Nephron progenitor cell (in vitro differentiated cells): ENCODE measurements at regions not wholly inside any gene's neighbourhood (a gene's known extent, or its start where the extent isn't known, plus 50 kb on each side); places are given as distances from the start of the nearest gene placed in this dataset.

Source experiments
- DNase-seq: peaks from one replicate; pipeline ENCODE4 v3.0.0; 2021
- H3K27ac Mint-ChIP-seq: 2 replicates; pipeline ENCODE4 v1.8.0; 2021; ENCODE audit warnings: mild to moderate bottlenecking, moderate library complexity, mixed read lengths
- H3K27me3 Mint-ChIP-seq: 2 replicates; pipeline ENCODE4 v1.8.0; 2021; ENCODE audit warnings: mild to moderate bottlenecking, low read depth, mixed read lengths; ENCODE audit not compliant: poor library complexity
- H3K36me3 Mint-ChIP-seq: 2 replicates; pipeline ENCODE4 v1.8.0; 2021; ENCODE audit warnings: low read depth, mixed read lengths
- H3K4me1 Mint-ChIP-seq: 2 replicates; pipeline ENCODE4 v1.8.0; 2021; ENCODE audit warnings: mixed read lengths
- H3K4me3 Mint-ChIP-seq: 2 replicates; pipeline ENCODE4 v1.8.0; 2021; ENCODE audit warnings: mild to moderate bottlenecking, moderate library complexity, mixed read lengths
- H3K9me3 Mint-ChIP-seq: 2 replicates; pipeline ENCODE4 v1.8.0; 2021; ENCODE audit warnings: mild to moderate bottlenecking, moderate library complexity, mixed read lengths
- CTCF ChIP-seq: fragments of 200-600 bp; sonication (generic); IDR thresholded peaks from 2 replicates; pipeline ENCODE4 v1.5.0; 2021; ENCODE audit warnings: antibody characterized with exemption

GRCh38 chr2:103284750-103285149 is 522.9 kb downstream of the TMEM182 start:
- TF ChIP-seq CTCF: no peak
- no peaks in the 10 kb centered on the region for H3K36me3 Mint-ChIP-seq
- no peak for DNase-seq
- H3K9me3 Mint-ChIP-seq: no peaks in the 10 kb centered on the region
- H3K27ac Mint-ChIP-seq: no peak overlapping the region
- peaks cover 42% of the 10 kb centered on the region for H3K4me1 Mint-ChIP-seq
- H3K27me3 Mint-ChIP-seq: peaks cover 9% of the 10 kb centered on the region
- H3K4me3 Mint-ChIP-seq: no peak overlapping the region

GRCh38 chr2:103285354-103285753 is 523.5 kb downstream of the TMEM182 start:
- no peak for TF ChIP-seq CTCF
- H3K36me3 Mint-ChIP-seq: no peaks in the 10 kb centered on the region
- H3K4me3 Mint-ChIP-seq: no peak overlapping the region
- peaks cover 47% of the 10 kb centered on the region for H3K4me1 Mint-ChIP-seq
- DNase-seq: no peak
- no peak overlapping the region for H3K27ac Mint-ChIP-seq
- H3K27me3 Mint-ChIP-seq: peaks cover 9% of the 10 kb centered on the region
- no peaks in the 10 kb centered on the region for H3K9me3 Mint-ChIP-seq

DNA sequence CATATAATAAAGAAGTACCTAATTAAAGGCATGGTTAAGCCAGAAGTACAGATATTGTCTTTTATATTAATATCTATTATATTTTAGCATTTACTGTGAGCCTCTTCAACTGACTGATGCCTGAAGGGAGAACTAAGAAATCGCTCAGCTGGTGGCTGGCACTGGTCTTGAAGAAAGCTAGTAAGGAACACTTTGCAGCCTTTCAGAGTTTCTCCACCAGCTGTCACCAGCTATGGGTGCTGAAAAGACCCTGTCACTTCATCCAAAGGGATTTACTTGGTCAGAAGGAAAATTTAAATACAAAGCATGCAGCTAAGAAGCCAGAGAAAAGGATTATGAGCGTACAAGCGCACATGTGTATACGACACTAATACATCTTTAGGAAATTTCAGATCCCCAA is 525.9 kb downstream of the TMEM182 start:
- no peak for TF ChIP-seq CTCF
- DNase-seq: no peak
- no peaks in the 10 kb centered on the region for H3K36me3 Mint-ChIP-seq
- H3K4me3 Mint-ChIP-seq: no peak overlapping the region
- no peak overlapping the region for H3K27ac Mint-ChIP-seq
- H3K4me1 Mint-ChIP-seq: peaks cover 54% of the 10 kb centered on the region
- peaks cover 9% of the 10 kb centered on the region for H3K27me3 Mint-ChIP-seq
- H3K9me3 Mint-ChIP-seq: no peaks in the 10 kb centered on the region

- Mint-ChIP-seq H3K36me3 (no peaks in the 10 kb centered on the region), H3K9me3 (no peaks in the 10 kb centered on the region), H3K27me3 (peaks cover 12% of the 10 kb centered on the region), H3K4me1 (peaks cover 61% of the 10 kb centered on the region), H3K4me3 (no peak overlapping the region), H3K27ac (no peak overlapping the region)
- no peak for TF ChIP-seq CTCF
- DNase-seq: no peak
These were observed 526.9 kb downstream of the TMEM182 start for GRCh38 chr2:103288696-103289095.

GRCh38 chr2:103289105-103289725 is 527.4 kb downstream of the TMEM182 start:
- no peak overlapping the region for H3K4me3 Mint-ChIP-seq
- H3K27ac Mint-ChIP-seq: no peak overlapping the region
- no peaks in the 10 kb centered on the region for H3K9me3 Mint-ChIP-seq
- no peak for DNase-seq
- TF ChIP-seq CTCF: no peak
- no peaks in the 10 kb centered on the region for H3K36me3 Mint-ChIP-seq
- H3K27me3 Mint-ChIP-seq: peaks cover 9% of the 10 kb centered on the region
- peaks cover 61% of the 10 kb centered on the region for H3K4me1 Mint-ChIP-seq

DNA sequence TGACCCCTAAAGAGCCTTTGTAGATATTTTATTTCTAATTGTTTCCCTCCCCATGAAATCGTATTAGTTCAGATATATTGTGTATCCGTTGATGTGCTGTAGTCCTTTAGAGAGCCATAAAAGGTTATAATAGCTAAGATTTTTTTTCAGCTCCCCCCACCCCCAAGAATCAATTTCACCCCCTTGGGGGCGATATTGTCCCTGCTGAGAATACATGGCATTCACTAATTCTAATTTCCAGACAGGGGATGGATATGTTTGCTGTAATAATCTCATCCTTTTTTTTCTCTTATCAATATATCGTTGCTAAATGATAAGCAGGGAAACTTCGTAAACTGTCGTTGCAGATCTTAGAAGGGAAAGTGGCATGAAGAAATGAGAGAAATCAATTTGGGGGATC is 530.7 kb downstream of the TMEM182 start:
- H3K4me1 Mint-ChIP-seq: peaks cover 72% of the 10 kb centered on the region
- H3K27me3 Mint-ChIP-seq: peaks cover 9% of the 10 kb centered on the region
- DNase-seq: no peak
- H3K4me3 Mint-ChIP-seq: peak overlapping the region; percentile 78
- H3K27ac Mint-ChIP-seq: peak overlapping the region; percentile 3
- no peak for TF ChIP-seq CTCF
- H3K9me3 Mint-ChIP-seq: no peaks in the 10 kb centered on the region
- H3K36me3 Mint-ChIP-seq: no peaks in the 10 kb centered on the region
